GM12878 (cell line): ENCODE measurements at regions not wholly inside any gene's neighbourhood (a gene's known extent, or its start where the extent isn't known, plus 50 kb on each side); places are given as distances from the start of the nearest gene placed in this dataset.

ENCODE experiments used
- ATAC-seq: fragments of 200-7000 bp; cut with Tn5 transposase; 3 replicates; pipeline ENCODE4 v1.9.1; 2020; ENCODE audit warnings: mild to moderate bottlenecking, moderate library complexity
- BruUV-seq: library from RNA; stranded (reverse); fragments of 400-500 nt; replicated peaks from 2 replicates; lab custom pipeline; 2021; lab: Mats Ljungman, UMichigan
- CTCF ChIA-PET: fragments of 300-600 bp; sonication (Branson Sonifier 250); formaldehyde crosslinking; extraction: SDS; loops from one replicate; lab custom pipeline; 2021; ENCODE audit warnings: inconsistent platforms; lab: Yijun Ruan, JAX
- POLR2A ChIA-PET: fragments of 350-600 bp; formaldehyde crosslinking; extraction: SDS; loops from one replicate; lab custom pipeline; 2021; ENCODE audit warnings: inconsistent platforms; lab: Charles Lee
- RAD21 ChIA-PET: fragments of 300-600 bp; sonication (Branson Sonifier 250); formaldehyde crosslinking; loops from one replicate; lab custom pipeline; 2023; ENCODE audit warnings: antibody characterized with exemption; ENCODE audit not compliant: unreplicated experiment; lab: Charles Lee
- SMC1A ChIA-PET: fragments of 300-600 bp; sonication (Branson Sonifier 250); formaldehyde crosslinking; loops from one replicate; lab custom pipeline; 2023; ENCODE audit not compliant: unreplicated experiment, uncharacterized antibody; lab: Charles Lee
- DNase-seq: peaks from one replicate; pipeline ENCODE4 v3.0.0-alpha.2; 2011; ENCODE audit warnings: low read depth, low spot score
- FAIRE-seq: peaks from 3 replicates; lab custom pipeline; 2011; peaks lifted over from hg19 to GRCh38; lab: Jason Lieb, UNC
- H2AFZ ChIP-seq: 2 replicates; pipeline ENCODE4 v1.6.0; 2011; ENCODE audit warnings: low read depth, low read length, control low read depth; ENCODE audit not compliant: control insufficient read depth
- H3K27ac ChIP-seq: 2 replicates; pipeline ENCODE4 v1.5.1; 2011; ENCODE audit warnings: control low read depth; ENCODE audit not compliant: control insufficient read depth, insufficient read depth
- H3K27me3 ChIP-seq, 2 experiments: replicated peaks in 1 of 2; 2 replicates each; pipeline versions ENCODE4 v1.6.0 to v1.6.1; 2011; ENCODE audit warnings: low read length in 1 of 2; ENCODE audit not compliant: control insufficient read depth in 2 of 2, insufficient read depth in 2 of 2
- H3K36me3 ChIP-seq, 2 experiments: 2 replicates each; pipeline ENCODE4 v1.5.1; 2011; ENCODE audit warnings: low read length in 1 of 2; ENCODE audit not compliant: control insufficient read depth in 2 of 2, insufficient read depth in 2 of 2
- H3K4me1 ChIP-seq: 2 replicates; pipeline ENCODE4 v1.6.1; 2011; ENCODE audit warnings: mild to moderate bottlenecking, low read length, moderate library complexity, mixed read lengths; ENCODE audit not compliant: control insufficient read depth, insufficient read depth
- H3K4me2 ChIP-seq: 2 replicates; pipeline ENCODE4 v1.6.0; 2011; ENCODE audit warnings: control low read depth; ENCODE audit not compliant: control insufficient read depth, insufficient read depth
- H3K4me3 ChIP-seq: fragments of 200-600 bp; sonication (generic); 2 replicates; pipeline ENCODE4 v1.5.1; 2016
- H3K79me2 ChIP-seq: 2 replicates; pipeline ENCODE4 v1.6.0; 2011; ENCODE audit warnings: low read length; ENCODE audit not compliant: control insufficient read depth, insufficient read depth
- H3K9ac ChIP-seq: 2 replicates; pipeline ENCODE4 v1.8.0; 2011; ENCODE audit warnings: low read length, control low read depth, mixed read lengths; ENCODE audit not compliant: control insufficient read depth, insufficient read depth
- H3K9me3 ChIP-seq: replicated peaks from 3 replicates; pipeline ENCODE4 v1.5.1; 2011; ENCODE audit warnings: mild to moderate bottlenecking, low read length; ENCODE audit not compliant: control insufficient read depth, insufficient read depth
- H4K20me1 ChIP-seq: 2 replicates; pipeline ENCODE4 v1.6.0; 2011; ENCODE audit not compliant: control insufficient read depth, insufficient read depth
- BCLAF1 ChIP-seq: fragments of 450-650 bp; IDR thresholded peaks from 2 replicates; pipeline ENCODE4 v1.6.1; 2017; ENCODE audit warnings: antibody characterized with exemption, mild to moderate bottlenecking, moderate library complexity
- MEF2A ChIP-seq: IDR thresholded peaks from 2 replicates; pipeline ENCODE4 v1.6.1; 2011; ENCODE audit warnings: low read depth, mild to moderate bottlenecking, low read length, moderate library complexity; ENCODE audit not compliant: insufficient read depth
- PAX5 ChIP-seq: IDR thresholded peaks from 2 replicates; pipeline ENCODE4 v1.6.1; 2011; ENCODE audit warnings: low read depth, low read length, borderline replicate concordance
- SKIL ChIP-seq: fragments of 450-650 bp; IDR thresholded peaks from 2 replicates; pipeline ENCODE4 v1.6.1; 2017; ENCODE audit warnings: mild to moderate bottlenecking, low read depth, inconsistent platforms; ENCODE audit not compliant: poor library complexity, severe bottlenecking
- WGBS: methylation state at CpG from one replicate; pipeline ENCODE4 v1.1.6; 2016; ENCODE audit warnings: low lambda C conversion rate; ENCODE audit not compliant: insufficient replicate concordance, insufficient coverage; ENCODE audit errors: missing lambda C conversion rate; 5-methylcytosine and 5-hydroxymethylcytosine counted together
- in situ Hi-C: fragments of 300-500 bp; cut with MboI; formaldehyde crosslinking; loops from 9 replicates; pipeline ENCODE4 v1.14.3; 2018; ENCODE audit warnings: mixed read lengths
- intact Hi-C: fragments of 100-400 bp; cut with micrococcal nuclease; formaldehyde crosslinking; loops from one replicate; pipeline ENCODE4 v1.14.2; 2022; ENCODE audit not compliant: unreplicated experiment

- intact Hi-C loops = loop anchor here (10.0 kb wide), 3 partner anchors 318 to 822 kb away; no protein-coding TSS in a partner anchor
- no TSS peak for BruUV-seq
- in situ Hi-C loops = no loop called here
Measured at GRCh38 chrX:42616981-42617380, 161.0 kb downstream of the PPP1R2C start.

More at GRCh38 chrX:42616981-42617380, 161.0 kb downstream of the PPP1R2C start:
- Histone ChIP-seq H3K27ac (no peak overlapping the region), H2AFZ (no peak overlapping the region), H4K20me1 (no peaks in the 10 kb centered on the region), H3K4me2 (no peak overlapping the region), H3K9ac (no peak overlapping the region), H3K27me3 (no peaks in the 10 kb centered on the region), H3K79me2 (no peaks in the 10 kb centered on the region), H3K9me3 (no peaks in the 10 kb centered on the region), H3K4me1 (no peaks in the 10 kb centered on the region), H3K36me3 (no peaks in the 10 kb centered on the region), H3K4me3 (no peak overlapping the region)
- 0% methylated on average over 2 of the region's 2 CpGs for WGBS
- DNase-seq (no peak), ATAC-seq (peak; percentile 40; the same call in 2 of the 3 replicates), FAIRE-seq (no peak)
- RAD21 ChIA-PET = interaction anchor here (1.8 kb wide), 1 partner anchor 818 kb away, joined by 5 read pairs; no protein-coding TSS in a partner anchor
- no peak for TF ChIP-seq MEF2A
- no peak for TF ChIP-seq SKIL
- TF ChIP-seq PAX5 = 0 out of 2 replicates have a peak, but pooled peaks have one; percentile 33
- no peak for TF ChIP-seq BCLAF1
- SMC1A ChIA-PET = interaction anchor here (1.1 to 1.9 kb wide), 5 partner anchors 11 to 940 kb away, joined by 3 to 5 read pairs (median 4); no protein-coding TSS in a partner anchor
- POLR2A ChIA-PET = no interaction called here
- CTCF ChIA-PET = interaction anchor here (1.1 to 1.4 kb wide), 2 partner anchors 458 to 851 kb away, joined by 3 read pairs; no protein-coding TSS in a partner anchor
